ENCODE measurements at regions not wholly inside any gene's neighbourhood (a gene's known extent, or its start where the extent isn't known, plus 50 kb on each side); places are given as distances from the start of the nearest gene placed in this dataset.

DNA sequence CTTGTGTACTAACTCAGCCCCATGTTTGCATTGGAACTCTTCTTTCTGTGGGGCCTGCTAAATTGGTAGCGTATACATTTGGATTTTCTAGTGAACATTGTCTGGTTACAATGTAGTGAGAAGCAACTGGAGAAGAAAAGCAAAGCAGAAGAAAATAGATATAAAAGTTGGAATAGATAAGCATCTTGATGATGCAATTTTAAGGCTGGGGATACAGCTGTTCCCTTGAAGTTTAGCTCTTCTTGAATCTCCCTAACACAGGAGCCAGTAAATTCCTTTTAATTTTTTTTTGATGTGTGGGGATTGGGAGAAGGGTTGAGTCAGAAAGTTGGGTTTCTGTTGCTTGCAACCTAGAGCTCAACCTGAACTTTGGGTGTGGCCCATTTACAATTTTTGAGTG lies 308.1 kb downstream of the STIM2 start:
- Histone ChIP-seq H3K36me3 (ENCODE audit: control insufficient read depth, insufficient read depth, low read length) (no peaks in the 10 kb centered on the region), H3K4me3 (ENCODE audit: low read length) (no peak overlapping the region), H3K27me3 (ENCODE audit: control insufficient read depth, insufficient read depth, low read length) (no peaks in the 10 kb centered on the region), H3K4me1 (ENCODE audit: control insufficient read depth, insufficient read depth, low read length) (no peaks in the 10 kb centered on the region), H3K9ac (ENCODE audit: low read length) (no peak overlapping the region), H3K27ac (ENCODE audit: low read depth, low read length) (no peak overlapping the region)

DNA sequence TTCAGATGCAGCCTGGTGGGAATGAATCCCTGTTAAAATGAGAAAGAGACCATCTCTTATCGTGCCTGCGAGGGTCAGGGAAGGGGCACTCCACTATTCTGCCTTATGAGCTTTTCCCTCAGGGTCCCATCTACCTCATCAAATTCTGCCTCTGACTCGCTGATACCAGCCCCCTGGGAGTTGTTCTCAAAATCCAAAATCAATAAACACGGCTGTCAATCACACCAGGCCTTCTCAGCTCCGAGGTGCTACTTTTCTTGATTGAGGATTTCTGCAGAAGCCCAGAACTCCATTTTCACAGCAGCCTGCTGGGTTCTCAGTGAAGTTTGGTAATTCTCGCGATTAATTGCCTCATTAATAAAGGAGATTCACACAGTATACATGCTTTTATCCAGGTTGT lies 312.6 kb downstream of the STIM2 start:
- Histone ChIP-seq H3K27ac (ENCODE audit: low read depth, low read length) (no peak overlapping the region), H3K4me1 (ENCODE audit: control insufficient read depth, insufficient read depth, low read length) (no peaks in the 10 kb centered on the region), H3K27me3 (ENCODE audit: control insufficient read depth, insufficient read depth, low read length) (no peaks in the 10 kb centered on the region), H3K4me3 (ENCODE audit: low read length) (no peak overlapping the region), H3K36me3 (ENCODE audit: control insufficient read depth, insufficient read depth, low read length) (no peaks in the 10 kb centered on the region), H3K9ac (ENCODE audit: low read length) (no peak overlapping the region)

DNA sequence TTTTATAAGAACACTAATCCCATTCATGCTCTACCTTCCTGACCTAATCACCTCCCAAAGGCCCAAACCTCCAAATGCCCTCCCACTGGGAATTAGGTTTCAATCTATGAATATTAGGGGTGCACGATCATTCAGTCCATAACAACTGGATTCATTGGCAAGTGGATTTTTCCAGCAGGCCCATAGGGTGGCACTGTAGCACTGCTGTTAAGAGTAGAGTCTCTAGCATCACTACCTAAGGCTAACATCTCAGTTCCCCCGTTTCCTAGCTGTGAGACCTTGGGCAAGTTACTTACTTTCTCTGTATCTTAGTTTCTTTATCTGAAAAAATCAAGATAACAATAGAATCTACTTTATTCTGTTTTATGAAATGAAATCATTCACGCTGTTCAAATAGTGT lies 315.8 kb downstream of the STIM2 start:
- no peaks in the 10 kb centered on the region for H3K27me3 ChIP-seq (ENCODE audit: control insufficient read depth, insufficient read depth, low read length)
- H3K4me1 ChIP-seq (ENCODE audit: control insufficient read depth, insufficient read depth, low read length) = no peaks in the 10 kb centered on the region
- H3K4me3 ChIP-seq (ENCODE audit: low read length) = no peak overlapping the region
- no peaks in the 10 kb centered on the region for H3K36me3 ChIP-seq (ENCODE audit: control insufficient read depth, insufficient read depth, low read length)
- H3K27ac ChIP-seq (ENCODE audit: low read depth, low read length) = no peak overlapping the region
- H3K9ac ChIP-seq (ENCODE audit: low read length) = no peak overlapping the region

DNA sequence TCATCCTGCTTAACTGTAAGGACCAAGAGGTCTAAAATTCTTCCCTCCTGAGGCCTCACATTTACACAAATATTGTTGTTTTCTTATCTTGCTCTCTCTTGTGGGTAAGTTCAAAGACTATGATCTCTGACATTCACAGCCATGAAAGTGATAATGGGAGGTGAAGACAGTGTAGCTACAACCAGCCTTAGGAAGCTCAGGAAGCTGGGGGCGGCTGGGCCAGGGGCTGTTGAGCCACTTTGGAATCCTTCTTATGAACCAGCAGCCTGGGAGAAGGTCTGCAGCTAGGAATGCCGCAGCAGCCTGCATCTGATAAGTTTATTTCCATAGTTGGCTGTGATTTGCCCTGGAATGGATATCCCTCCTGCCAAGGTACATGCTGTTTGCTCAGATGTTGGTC lies 316.2 kb downstream of the STIM2 start:
- no peak overlapping the region for H3K4me3 ChIP-seq (ENCODE audit: low read length)
- H3K4me1 ChIP-seq (ENCODE audit: control insufficient read depth, insufficient read depth, low read length) = no peaks in the 10 kb centered on the region
- H3K27ac ChIP-seq (ENCODE audit: low read depth, low read length) = no peak overlapping the region
- no peak overlapping the region for H3K9ac ChIP-seq (ENCODE audit: low read length)
- H3K36me3 ChIP-seq (ENCODE audit: control insufficient read depth, insufficient read depth, low read length) = no peaks in the 10 kb centered on the region
- no peaks in the 10 kb centered on the region for H3K27me3 ChIP-seq (ENCODE audit: control insufficient read depth, insufficient read depth, low read length)

- H3K4me3 ChIP-seq (ENCODE audit: low read length) = no peak overlapping the region
- H3K27me3 ChIP-seq (ENCODE audit: control insufficient read depth, insufficient read depth, low read length) = no peaks in the 10 kb centered on the region
- H3K4me1 ChIP-seq (ENCODE audit: control insufficient read depth, insufficient read depth, low read length) = no peaks in the 10 kb centered on the region
- no peak overlapping the region for H3K27ac ChIP-seq (ENCODE audit: low read depth, low read length)
- no peaks in the 10 kb centered on the region for H3K36me3 ChIP-seq (ENCODE audit: control insufficient read depth, insufficient read depth, low read length)
- no peak overlapping the region for H3K9ac ChIP-seq (ENCODE audit: low read length)
Measured at GRCh38 chr4:27178061-27178460, 317.4 kb downstream of the STIM2 start.

DNA sequence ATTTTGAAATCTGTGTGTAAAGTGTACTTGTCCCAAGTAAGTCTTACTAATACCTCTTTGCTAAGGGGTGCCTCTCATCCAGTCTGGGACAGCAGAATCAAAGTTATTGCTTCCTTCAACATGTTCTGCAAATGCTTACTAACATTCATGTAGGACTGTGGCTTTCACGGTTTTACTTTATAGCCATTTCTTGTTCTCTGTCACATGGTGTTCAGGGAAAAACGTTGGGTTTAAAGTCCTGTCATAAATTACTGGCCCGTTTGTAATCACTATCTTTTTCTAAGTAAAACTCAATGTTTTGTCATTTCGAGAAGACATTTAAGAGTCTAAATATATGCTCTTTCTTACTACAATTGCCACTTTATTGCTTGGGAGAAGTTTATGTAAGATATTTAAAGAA lies 321.1 kb downstream of the STIM2 start:
- Histone ChIP-seq H3K9ac (ENCODE audit: low read length) (no peak overlapping the region), H3K4me3 (ENCODE audit: low read length) (no peak overlapping the region), H3K36me3 (ENCODE audit: control insufficient read depth, insufficient read depth, low read length) (no peaks in the 10 kb centered on the region), H3K27me3 (ENCODE audit: control insufficient read depth, insufficient read depth, low read length) (no peaks in the 10 kb centered on the region), H3K4me1 (ENCODE audit: control insufficient read depth, insufficient read depth, low read length) (no peaks in the 10 kb centered on the region), H3K27ac (ENCODE audit: low read depth, low read length) (no peak overlapping the region)

DNA sequence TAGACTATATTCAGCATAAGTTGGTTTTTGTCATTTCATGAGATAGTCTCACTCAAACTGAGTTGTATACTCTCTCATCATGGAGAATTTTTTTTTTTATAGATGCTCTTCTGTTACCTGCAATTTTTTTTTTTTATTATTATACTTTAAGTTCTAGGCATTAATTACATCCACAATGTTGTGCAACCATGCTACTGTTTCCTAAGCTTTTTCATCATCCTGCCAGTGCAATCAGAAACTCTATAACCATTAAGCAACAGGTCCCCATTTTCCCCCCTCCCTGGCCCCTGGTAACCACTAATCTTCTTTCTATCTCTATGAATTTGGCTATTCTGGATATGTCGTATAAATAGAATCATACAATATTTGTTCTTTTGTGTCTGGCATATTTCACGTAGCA lies 321.6 kb downstream of the STIM2 start:
- Histone ChIP-seq H3K4me3 (ENCODE audit: low read length) (no peak overlapping the region), H3K27ac (ENCODE audit: low read depth, low read length) (no peak overlapping the region), H3K4me1 (ENCODE audit: control insufficient read depth, insufficient read depth, low read length) (no peaks in the 10 kb centered on the region), H3K36me3 (ENCODE audit: control insufficient read depth, insufficient read depth, low read length) (no peaks in the 10 kb centered on the region), H3K9ac (ENCODE audit: low read length) (no peak overlapping the region), H3K27me3 (ENCODE audit: control insufficient read depth, insufficient read depth, low read length) (no peaks in the 10 kb centered on the region)

DNA sequence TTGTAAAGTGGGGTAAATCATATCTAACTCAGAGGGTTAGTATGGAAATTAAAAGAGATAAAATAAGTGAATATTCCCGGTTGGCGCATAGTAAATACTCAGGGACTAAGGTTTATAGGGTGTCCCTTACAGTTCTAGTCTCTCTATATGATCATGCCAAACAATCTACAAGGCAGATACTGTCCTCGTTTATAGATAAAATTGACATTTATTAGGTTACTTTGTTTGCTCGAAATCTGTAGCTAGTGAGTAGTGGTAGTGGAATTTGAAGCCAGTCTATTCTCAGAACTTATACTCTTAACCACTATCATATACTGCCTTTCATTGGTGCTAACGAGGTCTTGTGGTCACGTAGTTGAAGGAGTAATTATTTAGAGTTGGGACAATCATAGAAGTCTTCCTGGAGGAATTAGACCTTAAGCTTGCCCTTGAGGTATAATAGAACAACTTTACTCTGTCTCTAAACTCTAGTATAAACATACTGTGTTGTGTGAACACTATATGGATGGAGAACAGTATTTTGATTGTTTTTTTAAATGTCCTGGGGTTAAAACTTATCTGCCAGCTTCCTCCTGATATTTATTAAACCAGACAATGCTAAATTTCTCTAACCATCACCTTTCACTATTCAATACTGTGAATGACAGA lies 324.0 kb downstream of the STIM2 start:
- no peak overlapping the region for H3K27ac ChIP-seq (ENCODE audit: low read depth, low read length)
- no peak overlapping the region for H3K4me3 ChIP-seq (ENCODE audit: low read length)
- no peaks in the 10 kb centered on the region for H3K27me3 ChIP-seq (ENCODE audit: control insufficient read depth, insufficient read depth, low read length)
- H3K4me1 ChIP-seq (ENCODE audit: control insufficient read depth, insufficient read depth, low read length) = no peaks in the 10 kb centered on the region
- no peak overlapping the region for H3K9ac ChIP-seq (ENCODE audit: low read length)
- H3K36me3 ChIP-seq (ENCODE audit: control insufficient read depth, insufficient read depth, low read length) = no peaks in the 10 kb centered on the region

GRCh38 chr4:27186710-27187109 lies 326.1 kb downstream of the STIM2 start:
- H3K27ac ChIP-seq (ENCODE audit: low read depth, low read length) = no peak overlapping the region
- no peak overlapping the region for H3K9ac ChIP-seq (ENCODE audit: low read length)
- H3K4me1 ChIP-seq (ENCODE audit: control insufficient read depth, insufficient read depth, low read length) = no peaks in the 10 kb centered on the region
- no peaks in the 10 kb centered on the region for H3K36me3 ChIP-seq (ENCODE audit: control insufficient read depth, insufficient read depth, low read length)
- no peak overlapping the region for H3K4me3 ChIP-seq (ENCODE audit: low read length)
- no peaks in the 10 kb centered on the region for H3K27me3 ChIP-seq (ENCODE audit: control insufficient read depth, insufficient read depth, low read length)

DNA sequence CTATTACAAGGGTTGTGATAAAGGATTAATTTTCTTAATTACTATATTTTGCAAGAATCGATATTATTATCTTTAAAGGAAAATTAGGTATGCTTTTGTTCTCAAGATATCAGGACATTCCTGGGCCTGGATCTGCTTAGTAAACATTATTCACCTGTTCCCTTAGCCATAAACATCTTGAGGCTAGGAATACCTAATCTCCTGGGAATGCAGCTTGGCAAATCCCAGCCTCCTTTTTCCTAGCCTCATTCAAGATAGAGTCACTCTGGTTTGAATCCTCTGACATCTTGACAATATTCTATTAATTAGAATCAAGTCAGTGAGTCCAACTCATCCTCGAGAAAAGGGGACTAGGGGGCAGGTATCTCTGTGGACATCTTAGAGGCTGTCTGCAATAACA lies 327.1 kb downstream of the STIM2 start:
- Histone ChIP-seq H3K9ac (ENCODE audit: low read length) (no peak overlapping the region), H3K4me3 (ENCODE audit: low read length) (no peak overlapping the region), H3K4me1 (ENCODE audit: control insufficient read depth, insufficient read depth, low read length) (no peaks in the 10 kb centered on the region), H3K36me3 (ENCODE audit: control insufficient read depth, insufficient read depth, low read length) (no peaks in the 10 kb centered on the region), H3K27ac (ENCODE audit: low read depth, low read length) (no peak overlapping the region), H3K27me3 (ENCODE audit: control insufficient read depth, insufficient read depth, low read length) (no peaks in the 10 kb centered on the region)

DNA sequence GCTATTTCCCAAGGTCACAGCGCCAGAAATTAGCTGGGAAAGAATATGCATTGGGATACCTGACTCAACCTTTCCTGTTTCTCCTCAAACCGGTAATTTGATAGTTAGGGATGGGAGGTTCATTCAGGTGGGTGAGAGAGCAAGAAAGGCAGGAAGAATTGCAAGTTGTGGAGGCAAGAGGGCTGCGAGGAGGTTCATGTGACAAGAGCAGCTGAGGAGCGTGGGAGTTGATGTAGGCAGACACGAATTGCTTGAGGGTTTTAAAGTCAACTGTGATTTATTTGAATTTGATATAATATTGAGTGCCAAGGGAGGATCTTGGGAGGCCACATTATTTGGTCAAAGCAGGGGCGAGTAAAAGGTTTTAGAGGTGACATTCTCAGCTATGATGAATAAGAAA lies 329.0 kb downstream of the STIM2 start:
- H3K27me3 ChIP-seq (ENCODE audit: control insufficient read depth, insufficient read depth, low read length) = no peaks in the 10 kb centered on the region
- no peak overlapping the region for H3K4me3 ChIP-seq (ENCODE audit: low read length)

GRCh38 chr4:27191592-27191991 lies 331.0 kb downstream of the STIM2 start:
- no peaks in the 10 kb centered on the region for H3K27me3 ChIP-seq (ENCODE audit: control insufficient read depth, insufficient read depth, low read length)
- H3K4me1 ChIP-seq (ENCODE audit: control insufficient read depth, insufficient read depth, low read length) = no peaks in the 10 kb centered on the region
- H3K9ac ChIP-seq (ENCODE audit: low read length) = no peak overlapping the region
- no peak overlapping the region for H3K27ac ChIP-seq (ENCODE audit: low read depth, low read length)
- no peak overlapping the region for H3K4me3 ChIP-seq (ENCODE audit: low read length)
- H3K36me3 ChIP-seq (ENCODE audit: control insufficient read depth, insufficient read depth, low read length) = no peaks in the 10 kb centered on the region

More for the DNA sequence above, 329.0 kb downstream of the STIM2 start:
- H3K9ac ChIP-seq (ENCODE audit: low read length) = no peak overlapping the region
- H3K27ac ChIP-seq (ENCODE audit: low read depth, low read length) = no peak overlapping the region
- H3K4me1 ChIP-seq (ENCODE audit: control insufficient read depth, insufficient read depth, low read length) = no peaks in the 10 kb centered on the region
- H3K36me3 ChIP-seq (ENCODE audit: control insufficient read depth, insufficient read depth, low read length) = no peaks in the 10 kb centered on the region

DNA sequence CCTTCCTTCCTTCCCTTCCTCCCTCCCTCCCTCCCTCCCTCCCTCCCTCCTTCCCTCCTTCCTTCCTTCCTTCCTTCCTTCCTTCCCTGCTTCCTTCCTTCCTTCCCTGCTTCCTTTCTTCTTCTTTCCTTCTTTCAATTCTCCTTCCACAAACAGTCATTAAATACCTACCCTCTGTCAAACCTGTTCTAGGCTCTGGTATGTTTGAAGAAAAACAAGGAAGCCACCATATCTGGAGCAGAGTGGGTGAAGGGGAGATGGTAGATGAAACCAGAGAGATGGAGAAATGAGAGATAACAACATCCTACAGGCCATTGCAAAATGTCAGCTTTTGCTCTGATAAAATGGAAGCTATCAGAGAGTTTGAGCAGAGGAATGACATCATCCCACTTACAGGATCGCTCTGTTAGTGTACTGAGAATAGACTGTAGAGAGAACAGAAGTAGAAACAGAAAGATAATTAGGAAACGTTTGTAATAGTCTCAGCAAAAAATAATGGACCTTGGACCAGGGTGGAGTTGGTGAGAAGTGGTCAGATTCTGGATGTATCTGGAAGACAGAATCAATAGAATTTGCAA lies 334.0 kb downstream of the STIM2 start:
- Histone ChIP-seq H3K9ac (ENCODE audit: low read length) (no peak overlapping the region), H3K27ac (ENCODE audit: low read depth, low read length) (no peak overlapping the region), H3K4me1 (ENCODE audit: control insufficient read depth, insufficient read depth, low read length) (no peaks in the 10 kb centered on the region), H3K4me3 (ENCODE audit: low read length) (no peak overlapping the region), H3K36me3 (ENCODE audit: control insufficient read depth, insufficient read depth, low read length) (no peaks in the 10 kb centered on the region), H3K27me3 (ENCODE audit: control insufficient read depth, insufficient read depth, low read length) (no peaks in the 10 kb centered on the region)
